Ascending aorta (tissue), 2 donors: ENCODE measurements at regions not wholly inside any gene's neighbourhood (a gene's known extent, or its start where the extent isn't known, plus 50 kb on each side); places are given as distances from the start of the nearest gene placed in this dataset.
"Not testable (repeated sequence)": the region's sequence is repeated elsewhere in the genome, so short reads cannot be mapped to it uniquely, and the experiment has no call there.

ENCODE experiments used
- DNase-seq, 2 donors: peaks; one replicate each; pipeline ENCODE4 v3.0.0-alpha.2; 2019; ENCODE audit warnings: low spot score in 2 of 2
- H3K27ac ChIP-seq, 2 donors: fragments of 200-600 bp; sonication (generic); one replicate each; pipeline ENCODE4 v1.5.1; 2016 to 2017; ENCODE audit warnings: mild to moderate bottlenecking in 1 of 2
- H3K27me3 ChIP-seq: fragments of 200-600 bp; sonication (generic); one replicate; pipeline ENCODE4 v1.5.1; 2017
- H3K36me3 ChIP-seq, 2 donors: fragments of 200-600 bp; sonication (generic); one replicate each; pipeline ENCODE4 v1.5.1; 2016
- H3K4me1 ChIP-seq, 2 donors: fragments of 200-600 bp; sonication (generic); one replicate each; pipeline ENCODE4 v1.5.1; 2016 to 2017; ENCODE audit warnings: mild to moderate bottlenecking in 1 of 2
- H3K4me3 ChIP-seq, 2 donors: fragments of 200-600 bp; sonication (generic); one replicate each; pipeline ENCODE4 v1.5.1; 2016 to 2017; ENCODE audit warnings: mild to moderate bottlenecking in 1 of 2
- H3K9me3 ChIP-seq, 2 donors: fragments of 200-600 bp; sonication (generic); one replicate each; pipeline ENCODE4 v1.5.1; 2016
- CTCF ChIP-seq, 3 experiments: fragments of 200-600 bp in 2 of 3; fragments of 450-650 bp in 1 of 3; sonication (generic) in 2 of 3; IDR thresholded peaks; one replicate each; pipeline ENCODE4 v1.5.1; 2016 to 2019; ENCODE audit warnings: antibody characterized with exemption in 3 of 3, mild to moderate bottlenecking in 1 of 3, moderate library complexity in 1 of 3
- intact Hi-C: fragments of 100-400 bp; cut with DNase I; formaldehyde crosslinking; loops from one replicate; pipeline ENCODE4 v1.15.1; 2023

- intact Hi-C loops: no loop called here
- peak; percentile 58 to 73 (median 65) for TF ChIP-seq CTCF (IDR thresholded peaks at IDR 0.05)
- H3K27ac ChIP-seq: no peak overlapping the region
- no peak overlapping the region for H3K4me3 ChIP-seq
- H3K9me3 ChIP-seq: no peaks in the 10 kb centered on the region
- no peaks in the 10 kb centered on the region for H3K27me3 ChIP-seq
- no peaks in the 10 kb centered on the region for H3K36me3 ChIP-seq
- peak in 1 of 2 donors; percentile 84 for DNase-seq
- H3K4me1 ChIP-seq: no peaks in the 10 kb centered on the region
Measured at GRCh38 chr15:84142888-84143337, 92.7 kb upstream of the GOLGA6L4 start.

- Histone ChIP-seq H3K27ac (no peak overlapping the region), H3K4me1 (no peaks in the 10 kb centered on the region), H3K27me3 (no peaks in the 10 kb centered on the region), H3K9me3 (no peaks in the 10 kb centered on the region), H3K36me3 (no peaks in the 10 kb centered on the region), H3K4me3 (no peak overlapping the region)
- intact Hi-C loops: no loop called here
- DNase-seq: no peak
- no peak for TF ChIP-seq CTCF (IDR thresholded peaks at IDR 0.05)
Measured at GRCh38 chr15:84143753-84144314, 91.7 kb upstream of the GOLGA6L4 start.

GRCh38 chr15:84144946-84145345 lies 90.6 kb upstream of the GOLGA6L4 start:
- H3K4me3 ChIP-seq, H3K9me3 ChIP-seq, H3K27me3 ChIP-seq, H3K27ac ChIP-seq, intact Hi-C loops, H3K36me3 ChIP-seq, H3K4me1 ChIP-seq, DNase-seq: not testable (repeated sequence)

- H3K9me3 ChIP-seq, DNase-seq, H3K27ac ChIP-seq, H3K4me3 ChIP-seq, H3K27me3 ChIP-seq, intact Hi-C loops, H3K4me1 ChIP-seq, H3K36me3 ChIP-seq: not testable (repeated sequence)
Measured at GRCh38 chr15:84146299-84146698, 89.3 kb upstream of the GOLGA6L4 start.

GRCh38 chr15:84147307-84147706 lies 88.3 kb upstream of the GOLGA6L4 start:
- H3K9me3 ChIP-seq, H3K27ac ChIP-seq, H3K4me1 ChIP-seq, H3K36me3 ChIP-seq, DNase-seq, intact Hi-C loops, H3K27me3 ChIP-seq, H3K4me3 ChIP-seq: not testable (repeated sequence)

- Histone ChIP-seq H3K9me3 (no peaks in the 10 kb centered on the region), H3K4me3 (no peak overlapping the region), H3K27me3 (no peaks in the 10 kb centered on the region), H3K36me3 (no peaks in the 10 kb centered on the region), H3K4me1 (no peaks in the 10 kb centered on the region), H3K27ac (no peak overlapping the region)
- intact Hi-C loops: no loop called here
- DNase-seq: no peak
- TF ChIP-seq CTCF (IDR thresholded peaks at IDR 0.05): no peak
Measured at GRCh38 chr15:84151205-84151931, 84.2 kb upstream of the GOLGA6L4 start.

GRCh38 chr15:84152381-84152979 lies 83.1 kb upstream of the GOLGA6L4 start:
- H3K4me1 ChIP-seq, H3K36me3 ChIP-seq, H3K9me3 ChIP-seq, H3K4me3 ChIP-seq, H3K27me3 ChIP-seq, DNase-seq, intact Hi-C loops, H3K27ac ChIP-seq: not testable (repeated sequence)

- DNase-seq, intact Hi-C loops: not testable (repeated sequence)
Measured at GRCh38 chr15:84153655-84154140, 81.9 kb upstream of the GOLGA6L4 start.

GRCh38 chr15:84154314-84154713 lies 81.3 kb upstream of the GOLGA6L4 start:
- H3K27me3 ChIP-seq, H3K4me1 ChIP-seq, H3K4me3 ChIP-seq, H3K36me3 ChIP-seq, DNase-seq, intact Hi-C loops, H3K9me3 ChIP-seq, H3K27ac ChIP-seq: not testable (repeated sequence)

More at GRCh38 chr15:84153655-84154140, 81.9 kb upstream of the GOLGA6L4 start:
- H3K4me3 ChIP-seq, H3K36me3 ChIP-seq, H3K9me3 ChIP-seq, H3K4me1 ChIP-seq, H3K27ac ChIP-seq, H3K27me3 ChIP-seq: not testable (repeated sequence)

GRCh38 chr15:84154787-84155186 lies 80.8 kb upstream of the GOLGA6L4 start:
- intact Hi-C loops, DNase-seq, H3K36me3 ChIP-seq, H3K27ac ChIP-seq, H3K9me3 ChIP-seq, H3K27me3 ChIP-seq, H3K4me3 ChIP-seq, H3K4me1 ChIP-seq: not testable (repeated sequence)
